ENCODE measurements at regions not wholly inside any gene's neighbourhood (a gene's known extent, or its start where the extent isn't known, plus 50 kb on each side); places are given as distances from the start of the nearest gene placed in this dataset.

- Mint-ChIP-seq H3K36me3 (ENCODE audit: insufficient read depth in 2 of 2) (no peaks in the 10 kb centered on the region), H3K27me3 (ENCODE audit: low read depth) (no peaks in the 10 kb centered on the region), H3K4me3 (no peak overlapping the region), H3K9me3 (no peaks in the 10 kb centered on the region), H3K4me1 (ENCODE audit: low read depth) (peaks cover 28% of the 10 kb centered on the region), H3K27ac (no peak overlapping the region)
- no peak for DNase-seq
- peak; percentile 83 to 85 for ATAC-seq (replicated peaks in 1 of 2)
These were observed 339.7 kb downstream of the PTPRC start for GRCh38 chr1:198978523-198978922.

- no peak overlapping the region for H3K4me3 Mint-ChIP-seq
- H3K27ac Mint-ChIP-seq: no peak overlapping the region
- no peaks in the 10 kb centered on the region for H3K36me3 Mint-ChIP-seq (ENCODE audit: insufficient read depth in 2 of 2)
- ATAC-seq (replicated peaks in 1 of 2) (no peak), DNase-seq (no peak)
- H3K27me3 Mint-ChIP-seq (ENCODE audit: low read depth): no peaks in the 10 kb centered on the region
- no peaks in the 10 kb centered on the region for H3K4me1 Mint-ChIP-seq (ENCODE audit: low read depth)
- H3K9me3 Mint-ChIP-seq: peaks cover 0 to 3% of the 10 kb centered on the region in 2 donors
These were observed 347.2 kb downstream of the PTPRC start for GRCh38 chr1:198986036-198986435.

GRCh38 chr1:198986442-198986841 lies 347.6 kb downstream of the PTPRC start:
- H3K27me3 Mint-ChIP-seq (ENCODE audit: low read depth): no peaks in the 10 kb centered on the region
- no peak for ATAC-seq (replicated peaks in 1 of 2)
- H3K36me3 Mint-ChIP-seq (ENCODE audit: insufficient read depth in 2 of 2): no peaks in the 10 kb centered on the region
- no peak overlapping the region for H3K27ac Mint-ChIP-seq
- H3K9me3 Mint-ChIP-seq: peaks cover 0 to 3% of the 10 kb centered on the region in 2 donors
- H3K4me3 Mint-ChIP-seq: no peak overlapping the region
- no peak for DNase-seq
- no peaks in the 10 kb centered on the region for H3K4me1 Mint-ChIP-seq (ENCODE audit: low read depth)

- ATAC-seq (replicated peaks in 1 of 2) (no peak), DNase-seq (no peak)
- Mint-ChIP-seq H3K27me3 (ENCODE audit: low read depth) (peaks cover 7% of the 10 kb centered on the region), H3K4me3 (no peak overlapping the region), H3K4me1 (ENCODE audit: low read depth) (peaks cover 4% of the 10 kb centered on the region), H3K27ac (no peak overlapping the region), H3K9me3 (no peaks in the 10 kb centered on the region), H3K36me3 (ENCODE audit: insufficient read depth in 2 of 2) (no peaks in the 10 kb centered on the region)
These were observed 363.8 kb downstream of the PTPRC start for GRCh38 chr1:199002661-199003060.

GRCh38 chr1:199007423-199007822 lies 368.6 kb downstream of the PTPRC start:
- ATAC-seq (replicated peaks in 1 of 2) (no peak), DNase-seq (no peak)
- Mint-ChIP-seq H3K9me3 (no peaks in the 10 kb centered on the region), H3K27ac (no peak overlapping the region), H3K36me3 (ENCODE audit: insufficient read depth in 2 of 2) (no peaks in the 10 kb centered on the region), H3K4me3 (no peak overlapping the region), H3K27me3 (ENCODE audit: low read depth) (peaks cover 7% of the 10 kb centered on the region), H3K4me1 (ENCODE audit: low read depth) (peaks cover 22% of the 10 kb centered on the region)

- ATAC-seq (replicated peaks in 1 of 2) (peak; percentile 76 to 90), DNase-seq (peak; percentile 18 to 26)
- peak overlapping the region; percentile 38 for H3K27ac Mint-ChIP-seq
- H3K4me1 Mint-ChIP-seq (ENCODE audit: low read depth): peaks cover 22% of the 10 kb centered on the region
- no peaks in the 10 kb centered on the region for H3K36me3 Mint-ChIP-seq (ENCODE audit: insufficient read depth in 2 of 2)
- H3K27me3 Mint-ChIP-seq (ENCODE audit: low read depth): peaks cover 7% of the 10 kb centered on the region
- H3K4me3 Mint-ChIP-seq: peak overlapping the region; percentile 25 to 44
- no peaks in the 10 kb centered on the region for H3K9me3 Mint-ChIP-seq
These were observed 370.6 kb downstream of the PTPRC start for GRCh38 chr1:199009447-199009846.

GRCh38 chr1:199010492-199010891 lies 371.7 kb downstream of the PTPRC start:
- peaks cover 22% of the 10 kb centered on the region for H3K4me1 Mint-ChIP-seq (ENCODE audit: low read depth)
- no peak overlapping the region for H3K4me3 Mint-ChIP-seq
- H3K27me3 Mint-ChIP-seq (ENCODE audit: low read depth): peaks cover 7% of the 10 kb centered on the region
- no peak overlapping the region for H3K27ac Mint-ChIP-seq
- no peaks in the 10 kb centered on the region for H3K9me3 Mint-ChIP-seq
- DNase-seq (no peak), ATAC-seq (replicated peaks in 1 of 2) (no peak)
- H3K36me3 Mint-ChIP-seq (ENCODE audit: insufficient read depth in 2 of 2): no peaks in the 10 kb centered on the region

- DNase-seq (no peak), ATAC-seq (replicated peaks in 1 of 2) (no peak)
- Mint-ChIP-seq H3K36me3 (ENCODE audit: insufficient read depth in 2 of 2) (no peaks in the 10 kb centered on the region), H3K27me3 (ENCODE audit: low read depth) (peaks cover 7% of the 10 kb centered on the region), H3K9me3 (peaks cover 0 to 2% of the 10 kb centered on the region in 2 donors), H3K27ac (no peak overlapping the region), H3K4me3 (no peak overlapping the region), H3K4me1 (ENCODE audit: low read depth) (peaks cover 22% of the 10 kb centered on the region)
These were observed 372.1 kb downstream of the PTPRC start for GRCh38 chr1:199010933-199011332.

GRCh38 chr1:199015799-199016198 lies 377.0 kb downstream of the PTPRC start:
- Mint-ChIP-seq H3K27me3 (ENCODE audit: low read depth) (no peaks in the 10 kb centered on the region), H3K4me1 (ENCODE audit: low read depth) (no peaks in the 10 kb centered on the region), H3K27ac (no peak overlapping the region), H3K9me3 (peaks cover 0 to 2% of the 10 kb centered on the region in 2 donors), H3K4me3 (no peak overlapping the region), H3K36me3 (ENCODE audit: insufficient read depth in 2 of 2) (no peaks in the 10 kb centered on the region)
- no peak for ATAC-seq (replicated peaks in 1 of 2)
- no peak for DNase-seq

GRCh38 chr1:199018471-199019135 lies 379.8 kb downstream of the PTPRC start:
- Mint-ChIP-seq H3K4me1 (ENCODE audit: low read depth) (no peaks in the 10 kb centered on the region), H3K9me3 (peaks cover 0 to 2% of the 10 kb centered on the region in 2 donors), H3K4me3 (no peak overlapping the region), H3K27me3 (ENCODE audit: low read depth) (no peaks in the 10 kb centered on the region), H3K36me3 (ENCODE audit: insufficient read depth in 2 of 2) (no peaks in the 10 kb centered on the region), H3K27ac (no peak overlapping the region)
- DNase-seq (no peak), ATAC-seq (replicated peaks in 1 of 2) (no peak)

- Mint-ChIP-seq H3K4me3 (no peak overlapping the region), H3K9me3 (peaks cover 0 to 2% of the 10 kb centered on the region in 2 donors), H3K27ac (no peak overlapping the region), H3K36me3 (ENCODE audit: insufficient read depth in 2 of 2) (no peaks in the 10 kb centered on the region), H3K27me3 (ENCODE audit: low read depth) (no peaks in the 10 kb centered on the region), H3K4me1 (ENCODE audit: low read depth) (no peaks in the 10 kb centered on the region)
- no peak for ATAC-seq (replicated peaks in 1 of 2)
- DNase-seq: no peak
These were observed 381.2 kb downstream of the PTPRC start for GRCh38 chr1:199020051-199020450.

GRCh38 chr1:199020904-199021303 lies 382.1 kb downstream of the PTPRC start:
- Mint-ChIP-seq H3K9me3 (peaks cover 0 to under 1% of the 10 kb centered on the region in 2 donors), H3K4me1 (ENCODE audit: low read depth) (no peaks in the 10 kb centered on the region), H3K27ac (no peak overlapping the region), H3K36me3 (ENCODE audit: insufficient read depth in 2 of 2) (no peaks in the 10 kb centered on the region), H3K27me3 (ENCODE audit: low read depth) (no peaks in the 10 kb centered on the region), H3K4me3 (no peak overlapping the region)
- no peak for DNase-seq
- no peak for ATAC-seq (replicated peaks in 1 of 2)

- Mint-ChIP-seq H3K27me3 (ENCODE audit: low read depth) (no peaks in the 10 kb centered on the region), H3K4me1 (ENCODE audit: low read depth) (peaks cover 30% of the 10 kb centered on the region), H3K36me3 (ENCODE audit: insufficient read depth in 2 of 2) (peaks cover 0 to 2% of the 10 kb centered on the region in 2 donors), H3K27ac (no peak overlapping the region), H3K9me3 (no peaks in the 10 kb centered on the region), H3K4me3 (no peak overlapping the region)
- ATAC-seq (replicated peaks in 1 of 2): no peak
- DNase-seq: no peak
These were observed 390.6 kb downstream of the PTPRC start for GRCh38 chr1:199029401-199029800.

- Mint-ChIP-seq H3K9me3 (no peaks in the 10 kb centered on the region), H3K27ac (no peak overlapping the region), H3K4me3 (no peak overlapping the region), H3K4me1 (ENCODE audit: low read depth) (peaks cover 30% of the 10 kb centered on the region), H3K27me3 (ENCODE audit: low read depth) (no peaks in the 10 kb centered on the region), H3K36me3 (ENCODE audit: insufficient read depth in 2 of 2) (peaks cover 0 to 2% of the 10 kb centered on the region in 2 donors)
- peak; percentile 81 to 82 for ATAC-seq (replicated peaks in 1 of 2)
- DNase-seq: no peak
These were observed 391.0 kb downstream of the PTPRC start for GRCh38 chr1:199029855-199030254.
